Loucy (cell line): ENCODE measurements at regions not wholly inside any gene's neighbourhood (a gene's known extent, or its start where the extent isn't known, plus 50 kb on each side); places are given as distances from the start of the nearest gene placed in this dataset.

ENCODE experiments used
- EZH2phosphoT487 ChIP-seq: fragments of 200-600 bp; IDR thresholded peaks from 2 replicates; pipeline ENCODE4 v1.6.1; 2018; ENCODE audit warnings: antibody characterized with exemption, mild to moderate bottlenecking, moderate library complexity, borderline replicate concordance
- TF ChIP-seq, protein P1 (sequence below): fragments of 200-600 bp; sonication (generic); conservative IDR thresholded peaks from 2 replicates; pipeline ENCODE4 v1.5.1; 2014; ENCODE audit warnings: mild to moderate bottlenecking, antibody characterized with exemption, low read length

- TF ChIP-seq, protein P1, sequence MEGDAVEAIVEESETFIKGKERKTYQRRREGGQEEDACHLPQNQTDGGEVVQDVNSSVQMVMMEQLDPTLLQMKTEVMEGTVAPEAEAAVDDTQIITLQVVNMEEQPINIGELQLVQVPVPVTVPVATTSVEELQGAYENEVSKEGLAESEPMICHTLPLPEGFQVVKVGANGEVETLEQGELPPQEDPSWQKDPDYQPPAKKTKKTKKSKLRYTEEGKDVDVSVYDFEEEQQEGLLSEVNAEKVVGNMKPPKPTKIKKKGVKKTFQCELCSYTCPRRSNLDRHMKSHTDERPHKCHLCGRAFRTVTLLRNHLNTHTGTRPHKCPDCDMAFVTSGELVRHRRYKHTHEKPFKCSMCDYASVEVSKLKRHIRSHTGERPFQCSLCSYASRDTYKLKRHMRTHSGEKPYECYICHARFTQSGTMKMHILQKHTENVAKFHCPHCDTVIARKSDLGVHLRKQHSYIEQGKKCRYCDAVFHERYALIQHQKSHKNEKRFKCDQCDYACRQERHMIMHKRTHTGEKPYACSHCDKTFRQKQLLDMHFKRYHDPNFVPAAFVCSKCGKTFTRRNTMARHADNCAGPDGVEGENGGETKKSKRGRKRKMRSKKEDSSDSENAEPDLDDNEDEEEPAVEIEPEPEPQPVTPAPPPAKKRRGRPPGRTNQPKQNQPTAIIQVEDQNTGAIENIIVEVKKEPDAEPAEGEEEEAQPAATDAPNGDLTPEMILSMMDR, result no peak
- TF ChIP-seq EZH2phosphoT487, result no peak
Measured at GRCh38 chr14:49991491-49991890, 98.6 kb downstream of the ARF6 start.
